ENCODE measurements at regions not wholly inside any gene's neighbourhood (a gene's known extent, or its start where the extent isn't known, plus 50 kb on each side); places are given as distances from the start of the nearest gene placed in this dataset.

- H3K4me3 ChIP-seq (ENCODE audit: control insufficient read depth, low read depth, low read length) = no peak overlapping the region
- no peak for DNase-seq (ENCODE audit: low read depth)
- no peak for TF ChIP-seq CTCF (IDR thresholded peaks at IDR 0.05; ENCODE audit: control insufficient read depth, insufficient read depth, low read depth, low read length, missing control alignments)
These were observed 1112.6 kb downstream of the IGSF11 start for GRCh38 chr3:117922039-117922438.

- no peak for TF ChIP-seq CTCF (IDR thresholded peaks at IDR 0.05; ENCODE audit: control insufficient read depth, insufficient read depth, low read depth, low read length, missing control alignments)
- DNase-seq (ENCODE audit: low read depth) = no peak
- no peak overlapping the region for H3K4me3 ChIP-seq (ENCODE audit: control insufficient read depth, low read depth, low read length)
These were observed 1107.8 kb downstream of the IGSF11 start for GRCh38 chr3:117926819-117927218.

- no peak for DNase-seq (ENCODE audit: low read depth)
- H3K4me3 ChIP-seq (ENCODE audit: control insufficient read depth, low read depth, low read length) = no peak overlapping the region
- TF ChIP-seq CTCF (IDR thresholded peaks at IDR 0.05; ENCODE audit: control insufficient read depth, insufficient read depth, low read depth, low read length, missing control alignments) = no peak
These were observed 1106.8 kb downstream of the IGSF11 start for GRCh38 chr3:117927825-117928224.

GRCh38 chr3:117928836-117929235, 1105.8 kb downstream of the IGSF11 start:
- no peak for DNase-seq (ENCODE audit: low read depth)
- no peak for TF ChIP-seq CTCF (IDR thresholded peaks at IDR 0.05; ENCODE audit: control insufficient read depth, insufficient read depth, low read depth, low read length, missing control alignments)
- no peak overlapping the region for H3K4me3 ChIP-seq (ENCODE audit: control insufficient read depth, low read depth, low read length)

GRCh38 chr3:117932441-117932840, 1102.2 kb downstream of the IGSF11 start:
- TF ChIP-seq CTCF (IDR thresholded peaks at IDR 0.05; ENCODE audit: control insufficient read depth, insufficient read depth, low read depth, low read length, missing control alignments) = no peak
- no peak for DNase-seq (ENCODE audit: low read depth)
- no peak overlapping the region for H3K4me3 ChIP-seq (ENCODE audit: control insufficient read depth, low read depth, low read length)

- no peak for DNase-seq (ENCODE audit: low read depth)
- no peak overlapping the region for H3K4me3 ChIP-seq (ENCODE audit: control insufficient read depth, low read depth, low read length)
- no peak for TF ChIP-seq CTCF (IDR thresholded peaks at IDR 0.05; ENCODE audit: control insufficient read depth, insufficient read depth, low read depth, low read length, missing control alignments)
These were observed 1098.5 kb downstream of the IGSF11 start for GRCh38 chr3:117936159-117936558.

GRCh38 chr3:117938974-117939373, 1095.7 kb downstream of the IGSF11 start:
- no peak for TF ChIP-seq CTCF (IDR thresholded peaks at IDR 0.05; ENCODE audit: control insufficient read depth, insufficient read depth, low read depth, low read length, missing control alignments)
- no peak overlapping the region for H3K4me3 ChIP-seq (ENCODE audit: control insufficient read depth, low read depth, low read length)
- no peak for DNase-seq (ENCODE audit: low read depth)
